HL-60 (cell line): ENCODE measurements at regions not wholly inside any gene's neighbourhood (a gene's known extent, or its start where the extent isn't known, plus 50 kb on each side); places are given as distances from the start of the nearest gene placed in this dataset.

Experiments used
- DNase-seq, 2 experiments: peaks; one replicate each; pipeline ENCODE4 v3.0.0-alpha.2; 2010 to 2020; ENCODE audit warnings: low read depth in 1 of 2, low spot score in 1 of 2
- H3K27ac ChIP-seq: fragments of 250-450 bp; sonication (Bioruptor Pico); replicated peaks from 2 replicates; pipeline ENCODE4 v1.5.1; 2020; ENCODE audit warnings: mild to moderate bottlenecking, moderate library complexity
- H3K27me3 ChIP-seq: fragments of 250-450 bp; sonication (Bioruptor Pico); 2 replicates; pipeline ENCODE4 v1.5.1; 2021; ENCODE audit warnings: mild to moderate bottlenecking, moderate library complexity; ENCODE audit not compliant: insufficient read depth, poor library complexity, severe bottlenecking
- H3K4me3 ChIP-seq: replicated peaks from 2 replicates; pipeline ENCODE4 v1.5.1; 2011; ENCODE audit warnings: mild to moderate bottlenecking, control low read depth, low read length; ENCODE audit not compliant: insufficient read depth
- GABPA ChIP-seq: IDR thresholded peaks from 2 replicates; pipeline ENCODE4 v1.6.1; 2012; ENCODE audit warnings: low read depth
- POLR2AphosphoS5 ChIP-seq: IDR thresholded peaks from 2 replicates; pipeline ENCODE4 v1.6.1; 2012; ENCODE audit warnings: low read depth
- SPI1 ChIP-seq: IDR thresholded peaks from 2 replicates; pipeline ENCODE4 v1.6.1; 2012; ENCODE audit warnings: low read depth, mild to moderate bottlenecking, borderline replicate concordance
- TF ChIP-seq, protein P1 (sequence below): IDR thresholded peaks from 2 replicates; pipeline ENCODE4 v1.6.1; 2012; ENCODE audit warnings: low read depth; ENCODE audit not compliant: insufficient replicate concordance
- TF ChIP-seq, protein P2 (sequence below): IDR thresholded peaks from one replicate; pipeline ENCODE4 v1.5.1; 2011; ENCODE audit warnings: low read length, control low read depth, inconsistent platforms; ENCODE audit not compliant: insufficient read depth

GRCh38 chr20:1828786-1829131 is 66.4 kb upstream of the SIRPA start:
- DNase-seq = peak in 1 of 2 experiments; percentile 83
- H3K27me3 ChIP-seq = no peaks in the 10 kb centered on the region
- no peak overlapping the region for H3K4me3 ChIP-seq
- no peak overlapping the region for H3K27ac ChIP-seq
- no peak for TF ChIP-seq SPI1
- no peak for TF ChIP-seq GABPA
- TF ChIP-seq POLR2AphosphoS5 = no peak
- TF ChIP-seq, protein P1, sequence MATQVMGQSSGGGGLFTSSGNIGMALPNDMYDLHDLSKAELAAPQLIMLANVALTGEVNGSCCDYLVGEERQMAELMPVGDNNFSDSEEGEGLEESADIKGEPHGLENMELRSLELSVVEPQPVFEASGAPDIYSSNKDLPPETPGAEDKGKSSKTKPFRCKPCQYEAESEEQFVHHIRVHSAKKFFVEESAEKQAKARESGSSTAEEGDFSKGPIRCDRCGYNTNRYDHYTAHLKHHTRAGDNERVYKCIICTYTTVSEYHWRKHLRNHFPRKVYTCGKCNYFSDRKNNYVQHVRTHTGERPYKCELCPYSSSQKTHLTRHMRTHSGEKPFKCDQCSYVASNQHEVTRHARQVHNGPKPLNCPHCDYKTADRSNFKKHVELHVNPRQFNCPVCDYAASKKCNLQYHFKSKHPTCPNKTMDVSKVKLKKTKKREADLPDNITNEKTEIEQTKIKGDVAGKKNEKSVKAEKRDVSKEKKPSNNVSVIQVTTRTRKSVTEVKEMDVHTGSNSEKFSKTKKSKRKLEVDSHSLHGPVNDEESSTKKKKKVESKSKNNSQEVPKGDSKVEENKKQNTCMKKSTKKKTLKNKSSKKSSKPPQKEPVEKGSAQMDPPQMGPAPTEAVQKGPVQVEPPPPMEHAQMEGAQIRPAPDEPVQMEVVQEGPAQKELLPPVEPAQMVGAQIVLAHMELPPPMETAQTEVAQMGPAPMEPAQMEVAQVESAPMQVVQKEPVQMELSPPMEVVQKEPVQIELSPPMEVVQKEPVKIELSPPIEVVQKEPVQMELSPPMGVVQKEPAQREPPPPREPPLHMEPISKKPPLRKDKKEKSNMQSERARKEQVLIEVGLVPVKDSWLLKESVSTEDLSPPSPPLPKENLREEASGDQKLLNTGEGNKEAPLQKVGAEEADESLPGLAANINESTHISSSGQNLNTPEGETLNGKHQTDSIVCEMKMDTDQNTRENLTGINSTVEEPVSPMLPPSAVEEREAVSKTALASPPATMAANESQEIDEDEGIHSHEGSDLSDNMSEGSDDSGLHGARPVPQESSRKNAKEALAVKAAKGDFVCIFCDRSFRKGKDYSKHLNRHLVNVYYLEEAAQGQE = no peak
- TF ChIP-seq, protein P2, sequence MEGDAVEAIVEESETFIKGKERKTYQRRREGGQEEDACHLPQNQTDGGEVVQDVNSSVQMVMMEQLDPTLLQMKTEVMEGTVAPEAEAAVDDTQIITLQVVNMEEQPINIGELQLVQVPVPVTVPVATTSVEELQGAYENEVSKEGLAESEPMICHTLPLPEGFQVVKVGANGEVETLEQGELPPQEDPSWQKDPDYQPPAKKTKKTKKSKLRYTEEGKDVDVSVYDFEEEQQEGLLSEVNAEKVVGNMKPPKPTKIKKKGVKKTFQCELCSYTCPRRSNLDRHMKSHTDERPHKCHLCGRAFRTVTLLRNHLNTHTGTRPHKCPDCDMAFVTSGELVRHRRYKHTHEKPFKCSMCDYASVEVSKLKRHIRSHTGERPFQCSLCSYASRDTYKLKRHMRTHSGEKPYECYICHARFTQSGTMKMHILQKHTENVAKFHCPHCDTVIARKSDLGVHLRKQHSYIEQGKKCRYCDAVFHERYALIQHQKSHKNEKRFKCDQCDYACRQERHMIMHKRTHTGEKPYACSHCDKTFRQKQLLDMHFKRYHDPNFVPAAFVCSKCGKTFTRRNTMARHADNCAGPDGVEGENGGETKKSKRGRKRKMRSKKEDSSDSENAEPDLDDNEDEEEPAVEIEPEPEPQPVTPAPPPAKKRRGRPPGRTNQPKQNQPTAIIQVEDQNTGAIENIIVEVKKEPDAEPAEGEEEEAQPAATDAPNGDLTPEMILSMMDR = no peak

DNA sequence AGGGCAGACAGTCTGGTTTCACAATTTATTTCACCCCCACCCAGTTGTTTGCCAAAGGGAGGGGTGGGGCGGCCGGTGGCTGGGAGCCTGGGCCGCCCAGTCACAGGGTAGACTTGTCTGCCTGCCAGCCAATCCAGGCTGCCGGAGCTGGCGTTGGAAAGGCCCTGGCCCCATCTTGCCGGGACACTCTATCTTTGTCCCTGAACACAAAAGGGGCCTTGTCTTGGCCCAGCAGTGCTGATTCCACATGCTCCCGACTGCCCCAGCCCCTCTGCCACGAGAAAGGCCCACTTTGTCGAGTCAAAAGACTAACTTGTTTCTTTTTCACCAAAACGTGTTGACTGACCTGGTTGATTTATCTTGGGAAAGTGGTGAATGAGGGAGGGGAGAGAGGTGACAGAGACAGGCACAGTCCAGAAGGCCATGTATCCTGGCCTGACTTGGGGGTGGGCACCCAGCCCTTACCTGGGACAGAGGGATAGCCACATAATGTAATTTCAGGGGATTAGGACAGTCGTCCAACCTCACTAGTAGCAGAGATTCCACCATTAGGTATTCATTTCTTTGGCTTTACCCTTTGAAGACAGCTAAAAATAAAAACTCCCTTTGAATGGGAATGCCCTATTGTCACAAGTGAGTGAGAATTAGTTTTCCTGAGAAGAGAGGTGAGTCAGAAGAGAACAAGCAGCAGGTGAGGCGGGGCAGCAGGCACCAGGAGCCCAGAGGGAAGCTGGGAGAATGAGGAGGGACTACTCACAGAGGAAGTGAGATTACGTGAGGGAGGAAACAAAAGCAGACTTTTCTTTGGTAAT is 67.0 kb upstream of the SIRPA start:
- TF ChIP-seq SPI1 (peak; percentile 68; the same call in 1 of the 2 replicates), POLR2AphosphoS5 (no peak)
- no peak overlapping the region for H3K4me3 ChIP-seq
- H3K27ac ChIP-seq = no peak overlapping the region
- H3K27me3 ChIP-seq = no peaks in the 10 kb centered on the region
- no peak for DNase-seq

DNA sequence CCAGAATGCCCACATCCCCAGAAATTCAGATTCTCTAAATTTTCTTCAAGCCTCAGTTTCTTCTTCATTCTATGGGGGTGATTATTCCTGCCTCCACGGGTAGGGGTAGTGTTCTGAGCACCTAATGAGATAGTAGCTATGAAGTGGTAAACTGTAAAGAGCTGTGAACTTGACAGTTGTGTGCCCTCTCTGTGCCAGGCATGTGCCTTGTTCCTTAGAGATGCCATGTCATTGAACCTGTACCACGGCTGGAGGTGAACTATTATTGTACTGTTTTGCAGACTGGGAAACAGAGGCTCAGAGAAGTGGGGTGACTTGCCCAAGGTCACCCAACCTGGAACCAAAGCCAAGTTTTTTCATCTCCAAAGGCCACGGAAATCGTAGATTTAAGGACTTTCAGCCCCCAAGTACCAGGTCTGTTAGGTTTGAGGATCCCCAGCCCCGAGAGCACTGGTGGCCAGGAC is 67.7 kb upstream of the SIRPA start:
- TF ChIP-seq, protein P1 = no peak
- TF ChIP-seq POLR2AphosphoS5 (no peak), SPI1 (no peak), GABPA (no peak)
- TF ChIP-seq, protein P2 = no peak
- H3K27ac ChIP-seq = no peak overlapping the region

GRCh38 chr20:1825938-1826445 is 69.2 kb upstream of the SIRPA start:
- peak overlapping the region; percentile 36; the same call in 1 of the 2 replicates for H3K27ac ChIP-seq
- no peaks in the 10 kb centered on the region for H3K27me3 ChIP-seq
- TF ChIP-seq, protein P1 = no peak
- TF ChIP-seq POLR2AphosphoS5 (no peak), GABPA (no peak), SPI1 (no peak)
- TF ChIP-seq, protein P2 = no peak
- peak in 1 of 2 experiments; percentile 50 for DNase-seq
- no peak overlapping the region for H3K4me3 ChIP-seq

More for the DNA sequence above, 67.7 kb upstream of the SIRPA start:
- no peak overlapping the region for H3K4me3 ChIP-seq
- H3K27me3 ChIP-seq = no peaks in the 10 kb centered on the region
- DNase-seq = no peak
